ENCODE measurements at regions not wholly inside any gene's neighbourhood (a gene's known extent, or its start where the extent isn't known, plus 50 kb on each side); places are given as distances from the start of the nearest gene placed in this dataset.
"Not testable (repeated sequence)": the region's sequence is repeated elsewhere in the genome, so short reads cannot be mapped to it uniquely, and the experiment has no call there.

DNA sequence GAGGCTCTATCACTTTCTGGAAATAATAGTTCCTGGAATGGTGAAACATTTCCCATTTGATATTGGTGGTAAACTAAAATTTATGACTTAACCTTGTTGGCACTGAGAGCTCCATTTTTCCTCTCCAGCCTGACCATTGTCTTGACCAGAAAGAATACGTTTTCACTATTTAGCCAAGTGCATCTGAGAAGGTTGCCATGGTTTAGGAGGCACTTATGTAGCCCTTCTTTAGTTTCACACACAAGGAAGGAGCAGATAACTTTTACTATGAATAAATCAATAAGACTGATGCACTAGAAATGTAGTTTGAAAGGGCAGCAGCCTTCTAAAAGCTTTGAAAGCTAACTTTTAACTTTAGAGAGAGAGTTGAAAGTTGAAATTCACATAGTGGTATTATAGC is 1045.5 kb upstream of the CDH6 start:
- WGBS (ENCODE audit: extremely low coverage, insufficient read length, low lambda C conversion rate) = no CpG with 5 or more reads among the region's 1 CpG
- Histone ChIP-seq H3K23ac (ENCODE audit: insufficient read length, low read depth, low read length) (no peak overlapping the region), H3K79me1 (ENCODE audit: insufficient read depth, low read depth, low read length, poor library complexity, severe bottlenecking) (no peaks in the 10 kb centered on the region), H4K5ac (ENCODE audit: insufficient read length, low read depth, low read length) (no peak overlapping the region), H4K20me1 (ENCODE audit: control insufficient read depth, insufficient read depth, insufficient read length) (no peaks in the 10 kb centered on the region), H3T11ph (ENCODE audit: low read length) (no peak overlapping the region), H3K27me3 (ENCODE audit: insufficient read depth, low read length) (no peaks in the 10 kb centered on the region), H2AK5ac (ENCODE audit: insufficient read length, low read length) (no peak overlapping the region), H3K56ac (ENCODE audit: insufficient read length, low read depth, low read length) (no peak overlapping the region), H2BK5ac (ENCODE audit: insufficient read length, low read length) (no peak overlapping the region), H2BK15ac (ENCODE audit: low read depth, low read length) (no peak overlapping the region), H3K9ac (ENCODE audit: extremely low read depth, insufficient read length, low read length) (no peak overlapping the region), H4K8ac (replicated peaks; ENCODE audit: insufficient read length, low read depth, low read length) (no peak overlapping the region), H3K4me2 (ENCODE audit: insufficient read depth, insufficient read length, low read length) (no peak overlapping the region), H3K4me1 (ENCODE audit: insufficient read depth, low read length) (no peaks in the 10 kb centered on the region), H2BK120ac (ENCODE audit: low read depth, low read length, poor library complexity, severe bottlenecking) (no peak overlapping the region), H3K27ac (ENCODE audit: insufficient read length, low read depth, low read length) (no peak overlapping the region), H3K4ac (ENCODE audit: low read depth, low read length) (no peak overlapping the region), H3K14ac (ENCODE audit: insufficient read depth, low read length) (no peak overlapping the region), H4K91ac (ENCODE audit: insufficient read length, low read depth, low read length) (no peak overlapping the region), H3K18ac (ENCODE audit: insufficient read length, low read depth, low read length) (no peak overlapping the region), H2AFZ (ENCODE audit: low read length) (no peak overlapping the region), H3K79me2 (ENCODE audit: insufficient read depth, low read length) (no peaks in the 10 kb centered on the region), H2BK12ac (ENCODE audit: insufficient read length, low read depth, low read length) (no peak overlapping the region), H3K23me2 (ENCODE audit: insufficient read length, low read depth, low read length, poor library complexity, severe bottlenecking) (no peaks in the 10 kb centered on the region), H2BK20ac (ENCODE audit: low read depth, low read length, poor library complexity, severe bottlenecking) (no peak overlapping the region), H3K9me3 (ENCODE audit: control insufficient read depth, low read depth, low read length) (no peaks in the 10 kb centered on the region)
- no peak for TF ChIP-seq CTCF (conservative IDR thresholded peaks at IDR 0.05)
- Mint-ChIP-seq H3K27me3 (ENCODE audit: low read depth) (no peaks in the 10 kb centered on the region; the same call in 1 of the 2 replicates), H3K9me3 (peaks cover 18 to 34% of the 10 kb centered on the region in 2 experiments), H3K36me3 (ENCODE audit: insufficient read depth in 1 of 3, low read depth in 3 of 3) (peaks cover 7 to 36% (median 13%) of the 10 kb centered on the region in 3 experiments), H3K27ac (no peak overlapping the region), H3K4me1 (peaks cover 4 to 9% of the 10 kb centered on the region in 2 experiments), H3K4me3 (no peak overlapping the region)
- no peak for DNase-seq

GRCh38 chr5:30144059-30144458 is 1049.4 kb upstream of the CDH6 start:
- H2BK12ac ChIP-seq (ENCODE audit: insufficient read length, low read depth, low read length); H2BK20ac ChIP-seq (ENCODE audit: low read depth, low read length, poor library complexity, severe bottlenecking); H3K9ac ChIP-seq (ENCODE audit: extremely low read depth, insufficient read length, low read length); H3K27ac ChIP-seq (ENCODE audit: insufficient read length, low read depth, low read length); H3K23ac ChIP-seq (ENCODE audit: insufficient read length, low read depth, low read length); H3K27me3 ChIP-seq (ENCODE audit: insufficient read depth, low read length); H3K27me3 Mint-ChIP-seq (ENCODE audit: low read depth); H3K79me1 ChIP-seq (ENCODE audit: insufficient read depth, low read depth, low read length, poor library complexity, severe bottlenecking); H3K4me3 Mint-ChIP-seq; H4K5ac ChIP-seq (ENCODE audit: insufficient read length, low read depth, low read length); H2AFZ ChIP-seq (ENCODE audit: low read length); H3K18ac ChIP-seq (ENCODE audit: insufficient read length, low read depth, low read length); H3K4me1 Mint-ChIP-seq; H2BK120ac ChIP-seq (ENCODE audit: low read depth, low read length, poor library complexity, severe bottlenecking); H2AK5ac ChIP-seq (ENCODE audit: insufficient read length, low read length); H3K56ac ChIP-seq (ENCODE audit: insufficient read length, low read depth, low read length); H3K4me1 ChIP-seq (ENCODE audit: insufficient read depth, low read length); H4K8ac ChIP-seq (replicated peaks; ENCODE audit: insufficient read length, low read depth, low read length); H2BK5ac ChIP-seq (ENCODE audit: insufficient read length, low read length); H3K4me2 ChIP-seq (ENCODE audit: insufficient read depth, insufficient read length, low read length); H3K14ac ChIP-seq (ENCODE audit: insufficient read depth, low read length); DNase-seq; H3K23me2 ChIP-seq (ENCODE audit: insufficient read length, low read depth, low read length, poor library complexity, severe bottlenecking); H3K4ac ChIP-seq (ENCODE audit: low read depth, low read length); H3K27ac Mint-ChIP-seq; H4K20me1 ChIP-seq (ENCODE audit: control insufficient read depth, insufficient read depth, insufficient read length); H2BK15ac ChIP-seq (ENCODE audit: low read depth, low read length); H3T11ph ChIP-seq (ENCODE audit: low read length); H4K91ac ChIP-seq (ENCODE audit: insufficient read length, low read depth, low read length); H3K79me2 ChIP-seq (ENCODE audit: insufficient read depth, low read length): not testable (repeated sequence)
- H3K9me3 Mint-ChIP-seq = peaks cover 32 to 34% of the 10 kb centered on the region in 2 experiments
- no CpG with 5 or more reads among the region's 4 CpGs for WGBS (ENCODE audit: extremely low coverage, insufficient read length, low lambda C conversion rate)
- peaks cover 16 to 39% (median 19%) of the 10 kb centered on the region in 3 experiments for H3K36me3 Mint-ChIP-seq (ENCODE audit: insufficient read depth in 1 of 3, low read depth in 3 of 3)
- peaks cover 14% of the 10 kb centered on the region for H3K9me3 ChIP-seq (ENCODE audit: control insufficient read depth, low read depth, low read length)

All from H9 (cell line).